GM12892 (cell line): ENCODE measurements at regions not wholly inside any gene's neighbourhood (a gene's known extent, or its start where the extent isn't known, plus 50 kb on each side); places are given as distances from the start of the nearest gene placed in this dataset.

ENCODE experiments used
- POLR2A ChIP-seq: IDR thresholded peaks from 2 replicates; pipeline ENCODE4 v1.6.1; 2011; ENCODE audit warnings: low read depth, low read length, control low read depth
- POLR2AphosphoS5 ChIP-seq: IDR thresholded peaks from 2 replicates; pipeline ENCODE4 v1.6.1; 2011; ENCODE audit warnings: low read depth, low read length, control low read depth

DNA sequence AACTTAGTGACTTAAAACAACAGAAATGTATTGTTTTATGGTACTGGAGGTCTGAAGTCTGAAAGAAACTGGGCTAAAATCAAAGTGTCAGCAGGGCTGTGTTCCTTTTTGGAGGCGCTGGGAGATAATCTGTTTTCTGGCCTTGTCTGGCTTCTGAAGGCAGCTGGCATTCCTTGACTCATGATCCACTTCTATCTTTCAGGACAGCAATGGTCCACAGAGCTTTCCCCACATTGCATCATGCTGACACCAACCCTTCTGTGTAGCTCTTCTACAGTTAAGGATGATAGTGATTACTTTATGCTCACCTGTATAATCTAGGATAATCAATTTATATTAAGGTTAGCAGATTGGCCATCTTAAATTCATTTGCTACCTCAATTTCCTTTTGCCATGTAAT lies 392.1 kb downstream of the TDRD15 start:
- TF ChIP-seq POLR2AphosphoS5 (no peak), POLR2A (no peak)
